Glutamatergic neuron (in vitro differentiated cells): ENCODE measurements at regions not wholly inside any gene's neighbourhood (a gene's known extent, or its start where the extent isn't known, plus 50 kb on each side); places are given as distances from the start of the nearest gene placed in this dataset.

Source experiments
- DNase-seq: peaks from one replicate; pipeline ENCODE4 v3.0.0; 2022
- H3K27ac Mint-ChIP-seq: one replicate; pipeline ENCODE4 v1.8.0; 2020; ENCODE audit warnings: mild to moderate bottlenecking, mixed read lengths, inconsistent platforms; ENCODE audit not compliant: unreplicated experiment
- H3K27me3 Mint-ChIP-seq: one replicate; pipeline ENCODE4 v1.8.0; 2020; ENCODE audit warnings: mild to moderate bottlenecking, moderate library complexity, mixed read lengths, inconsistent platforms; ENCODE audit not compliant: unreplicated experiment
- H3K36me3 Mint-ChIP-seq: one replicate; pipeline ENCODE4 v1.8.0; 2020; ENCODE audit warnings: mild to moderate bottlenecking, mixed read lengths, inconsistent platforms; ENCODE audit not compliant: unreplicated experiment
- H3K4me1 Mint-ChIP-seq: one replicate; pipeline ENCODE4 v1.8.0; 2020; ENCODE audit warnings: mild to moderate bottlenecking, low read depth, mixed read lengths, inconsistent platforms; ENCODE audit not compliant: unreplicated experiment
- H3K4me3 Mint-ChIP-seq: one replicate; pipeline ENCODE4 v1.8.0; 2020; ENCODE audit warnings: mild to moderate bottlenecking, mixed read lengths, inconsistent platforms; ENCODE audit not compliant: unreplicated experiment
- H3K9me3 Mint-ChIP-seq: one replicate; pipeline ENCODE4 v1.8.0; 2020; ENCODE audit warnings: mild to moderate bottlenecking, moderate library complexity, mixed read lengths, inconsistent platforms; ENCODE audit not compliant: unreplicated experiment
- TF ChIP-seq, protein P1 (sequence below): fragments of 200-600 bp; sonication (generic); IDR thresholded peaks from one replicate; pipeline ENCODE4 v1.5.0; 2021; ENCODE audit not compliant: partially characterized antibody, unreplicated experiment

DNA sequence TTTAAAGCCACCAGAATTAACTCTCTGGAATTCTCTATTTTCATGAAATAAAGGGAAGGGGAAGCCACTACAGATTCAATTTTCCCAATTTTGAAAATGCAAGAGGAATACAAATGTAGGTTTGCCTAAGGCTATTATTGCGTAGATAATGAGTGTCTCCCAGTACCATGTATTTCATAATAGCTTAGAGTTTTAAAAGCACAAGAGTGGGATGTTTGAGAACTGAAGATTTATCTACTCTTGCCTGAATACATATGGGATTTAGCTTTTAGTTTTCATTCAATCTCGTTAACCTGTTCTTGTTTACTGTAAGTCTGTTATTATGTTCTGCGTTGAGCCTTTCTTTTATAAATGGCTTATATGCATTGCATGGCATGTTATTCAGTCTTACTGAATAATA is 795.1 kb downstream of the BRINP3 start:
- Mint-ChIP-seq H3K4me1 (peaks cover 3% of the 10 kb centered on the region), H3K36me3 (no peaks in the 10 kb centered on the region), H3K27ac (no peak overlapping the region), H3K4me3 (no peak overlapping the region), H3K9me3 (no peaks in the 10 kb centered on the region), H3K27me3 (no peaks in the 10 kb centered on the region)
- TF ChIP-seq, protein P1, sequence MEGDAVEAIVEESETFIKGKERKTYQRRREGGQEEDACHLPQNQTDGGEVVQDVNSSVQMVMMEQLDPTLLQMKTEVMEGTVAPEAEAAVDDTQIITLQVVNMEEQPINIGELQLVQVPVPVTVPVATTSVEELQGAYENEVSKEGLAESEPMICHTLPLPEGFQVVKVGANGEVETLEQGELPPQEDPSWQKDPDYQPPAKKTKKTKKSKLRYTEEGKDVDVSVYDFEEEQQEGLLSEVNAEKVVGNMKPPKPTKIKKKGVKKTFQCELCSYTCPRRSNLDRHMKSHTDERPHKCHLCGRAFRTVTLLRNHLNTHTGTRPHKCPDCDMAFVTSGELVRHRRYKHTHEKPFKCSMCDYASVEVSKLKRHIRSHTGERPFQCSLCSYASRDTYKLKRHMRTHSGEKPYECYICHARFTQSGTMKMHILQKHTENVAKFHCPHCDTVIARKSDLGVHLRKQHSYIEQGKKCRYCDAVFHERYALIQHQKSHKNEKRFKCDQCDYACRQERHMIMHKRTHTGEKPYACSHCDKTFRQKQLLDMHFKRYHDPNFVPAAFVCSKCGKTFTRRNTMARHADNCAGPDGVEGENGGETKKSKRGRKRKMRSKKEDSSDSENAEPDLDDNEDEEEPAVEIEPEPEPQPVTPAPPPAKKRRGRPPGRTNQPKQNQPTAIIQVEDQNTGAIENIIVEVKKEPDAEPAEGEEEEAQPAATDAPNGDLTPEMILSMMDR: no peak
- DNase-seq: no peak

DNA sequence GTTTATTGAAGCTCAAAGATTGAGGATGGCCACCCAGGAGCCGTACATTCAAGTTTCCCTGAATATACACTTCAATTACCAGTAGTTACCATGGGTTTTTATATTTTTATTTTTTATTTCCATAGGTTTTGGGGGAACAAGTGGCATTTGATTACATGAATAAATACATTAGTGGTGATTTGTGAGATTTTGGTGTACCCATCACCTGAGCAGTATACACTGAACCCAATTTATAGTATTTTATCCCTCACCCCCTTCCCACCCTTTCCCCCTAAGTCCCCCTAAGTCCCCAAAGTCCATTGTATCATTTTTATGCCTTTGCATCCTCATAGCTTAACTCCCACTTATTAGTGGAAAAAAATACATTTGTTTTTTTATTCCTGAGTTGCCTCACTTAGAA is 791.4 kb downstream of the BRINP3 start:
- H3K27me3 Mint-ChIP-seq: no peaks in the 10 kb centered on the region
- H3K36me3 Mint-ChIP-seq: no peaks in the 10 kb centered on the region
- H3K4me3 Mint-ChIP-seq: no peak overlapping the region
- TF ChIP-seq, protein P1: no peak
- H3K4me1 Mint-ChIP-seq: peaks cover 3% of the 10 kb centered on the region
- no peak for DNase-seq
- no peaks in the 10 kb centered on the region for H3K9me3 Mint-ChIP-seq
- no peak overlapping the region for H3K27ac Mint-ChIP-seq

DNA sequence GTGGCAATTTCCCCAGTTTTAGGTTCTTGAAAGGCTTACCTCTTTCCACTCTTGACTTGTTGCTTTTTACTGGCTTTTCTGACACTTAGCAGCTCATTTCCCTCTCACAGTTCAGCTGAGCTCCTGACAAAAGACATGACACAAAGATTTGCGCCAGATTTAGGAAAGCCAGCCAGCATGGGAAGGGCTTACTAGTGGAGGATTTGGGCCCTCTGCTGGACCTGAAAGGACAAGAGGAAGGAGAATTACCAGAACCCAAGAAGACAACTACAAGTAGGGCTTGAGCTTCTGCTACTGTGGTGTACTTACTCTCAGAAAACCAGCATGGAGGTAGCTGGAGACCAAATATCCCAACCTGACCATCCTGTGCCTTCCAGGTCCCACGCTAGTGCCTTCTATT is 784.5 kb downstream of the BRINP3 start:
- no peak for DNase-seq
- Mint-ChIP-seq H3K9me3 (no peaks in the 10 kb centered on the region), H3K4me1 (no peaks in the 10 kb centered on the region), H3K27ac (no peak overlapping the region), H3K27me3 (no peaks in the 10 kb centered on the region), H3K4me3 (no peak overlapping the region), H3K36me3 (no peaks in the 10 kb centered on the region)
- TF ChIP-seq, protein P1: no peak

DNA sequence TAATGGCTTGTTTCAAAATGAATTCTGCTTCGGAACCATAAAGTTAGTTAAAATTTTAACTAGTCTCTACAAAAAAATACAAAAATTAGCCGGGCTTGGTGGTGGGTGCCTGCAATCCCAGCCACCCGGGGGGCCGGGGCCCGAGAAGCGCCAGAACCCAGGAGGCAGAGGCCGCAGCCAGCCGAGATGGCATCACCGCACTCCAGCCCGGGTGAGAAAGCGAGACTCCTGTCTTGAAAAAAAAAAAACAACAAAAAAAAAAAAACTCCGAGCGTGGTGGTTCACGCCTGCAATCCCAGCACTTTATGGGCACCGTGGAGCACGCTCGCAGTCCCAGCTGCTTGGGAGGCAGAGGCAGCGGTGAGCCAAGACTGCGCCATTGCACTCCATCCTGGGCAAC is 781.4 kb downstream of the BRINP3 start:
- H3K4me3 Mint-ChIP-seq: no peak overlapping the region
- H3K9me3 Mint-ChIP-seq: no peaks in the 10 kb centered on the region
- no peak for DNase-seq
- no peaks in the 10 kb centered on the region for H3K27me3 Mint-ChIP-seq
- no peak overlapping the region for H3K27ac Mint-ChIP-seq
- TF ChIP-seq, protein P1: no peak
- H3K36me3 Mint-ChIP-seq: no peaks in the 10 kb centered on the region
- H3K4me1 Mint-ChIP-seq: no peaks in the 10 kb centered on the region

DNA sequence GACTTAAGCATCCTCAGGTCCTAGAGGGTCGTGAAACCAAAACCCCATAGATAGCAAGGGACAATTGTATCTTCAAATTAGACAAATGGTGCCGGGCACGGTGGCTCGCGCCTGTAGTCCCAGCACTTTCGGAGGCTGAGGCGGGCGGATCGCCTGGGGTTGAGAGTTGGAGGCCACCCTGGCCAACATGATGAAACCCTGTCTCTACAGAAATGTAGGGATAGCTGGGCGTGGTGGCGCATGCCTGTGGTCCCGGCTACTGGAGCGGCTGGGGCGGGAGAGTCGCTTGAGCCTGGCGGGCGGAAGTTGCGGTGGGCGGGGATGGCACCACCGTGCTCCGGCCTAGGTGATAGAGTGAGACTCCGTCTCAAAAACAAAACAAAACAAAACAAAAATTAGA is 780.6 kb downstream of the BRINP3 start:
- Mint-ChIP-seq H3K27me3 (no peaks in the 10 kb centered on the region), H3K9me3 (no peaks in the 10 kb centered on the region), H3K36me3 (no peaks in the 10 kb centered on the region), H3K27ac (no peak overlapping the region), H3K4me1 (no peaks in the 10 kb centered on the region), H3K4me3 (no peak overlapping the region)
- TF ChIP-seq, protein P1: no peak
- DNase-seq: no peak
